ENCODE measurements at regions not wholly inside any gene's neighbourhood (a gene's known extent, or its start where the extent isn't known, plus 50 kb on each side); places are given as distances from the start of the nearest gene placed in this dataset.
A peak's percentile ranks its signal among the peaks of the same experiment; 100 is the strongest.

DNA sequence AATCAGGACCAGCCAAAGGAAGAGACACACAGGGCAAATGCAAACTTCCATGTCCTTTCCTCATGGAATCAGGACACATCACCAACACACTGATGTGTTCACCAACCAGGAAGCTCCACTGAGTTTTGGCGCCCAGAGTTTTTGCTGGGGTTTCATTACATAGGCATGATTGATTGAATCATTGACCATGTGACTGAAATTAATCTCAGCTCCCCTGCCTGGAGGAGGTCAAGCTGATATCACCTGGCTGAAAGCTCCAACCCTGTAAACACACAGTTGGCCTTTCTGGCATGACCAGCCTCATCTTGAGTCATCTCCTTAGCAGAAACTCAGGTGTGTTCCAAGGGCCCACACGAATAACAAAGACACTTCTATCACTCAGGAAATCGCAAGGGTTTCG is 133.2 kb downstream of the TRIM29 start:
- FAIRE-seq, result no peak
- DNase-seq (ENCODE audit: insufficient read length, low spot score), result no peak
- TF ChIP-seq, protein P1, sequence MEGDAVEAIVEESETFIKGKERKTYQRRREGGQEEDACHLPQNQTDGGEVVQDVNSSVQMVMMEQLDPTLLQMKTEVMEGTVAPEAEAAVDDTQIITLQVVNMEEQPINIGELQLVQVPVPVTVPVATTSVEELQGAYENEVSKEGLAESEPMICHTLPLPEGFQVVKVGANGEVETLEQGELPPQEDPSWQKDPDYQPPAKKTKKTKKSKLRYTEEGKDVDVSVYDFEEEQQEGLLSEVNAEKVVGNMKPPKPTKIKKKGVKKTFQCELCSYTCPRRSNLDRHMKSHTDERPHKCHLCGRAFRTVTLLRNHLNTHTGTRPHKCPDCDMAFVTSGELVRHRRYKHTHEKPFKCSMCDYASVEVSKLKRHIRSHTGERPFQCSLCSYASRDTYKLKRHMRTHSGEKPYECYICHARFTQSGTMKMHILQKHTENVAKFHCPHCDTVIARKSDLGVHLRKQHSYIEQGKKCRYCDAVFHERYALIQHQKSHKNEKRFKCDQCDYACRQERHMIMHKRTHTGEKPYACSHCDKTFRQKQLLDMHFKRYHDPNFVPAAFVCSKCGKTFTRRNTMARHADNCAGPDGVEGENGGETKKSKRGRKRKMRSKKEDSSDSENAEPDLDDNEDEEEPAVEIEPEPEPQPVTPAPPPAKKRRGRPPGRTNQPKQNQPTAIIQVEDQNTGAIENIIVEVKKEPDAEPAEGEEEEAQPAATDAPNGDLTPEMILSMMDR (IDR thresholded peaks at IDR 0.05; ENCODE audit: insufficient read depth, missing control alignments), result no peak

DNA sequence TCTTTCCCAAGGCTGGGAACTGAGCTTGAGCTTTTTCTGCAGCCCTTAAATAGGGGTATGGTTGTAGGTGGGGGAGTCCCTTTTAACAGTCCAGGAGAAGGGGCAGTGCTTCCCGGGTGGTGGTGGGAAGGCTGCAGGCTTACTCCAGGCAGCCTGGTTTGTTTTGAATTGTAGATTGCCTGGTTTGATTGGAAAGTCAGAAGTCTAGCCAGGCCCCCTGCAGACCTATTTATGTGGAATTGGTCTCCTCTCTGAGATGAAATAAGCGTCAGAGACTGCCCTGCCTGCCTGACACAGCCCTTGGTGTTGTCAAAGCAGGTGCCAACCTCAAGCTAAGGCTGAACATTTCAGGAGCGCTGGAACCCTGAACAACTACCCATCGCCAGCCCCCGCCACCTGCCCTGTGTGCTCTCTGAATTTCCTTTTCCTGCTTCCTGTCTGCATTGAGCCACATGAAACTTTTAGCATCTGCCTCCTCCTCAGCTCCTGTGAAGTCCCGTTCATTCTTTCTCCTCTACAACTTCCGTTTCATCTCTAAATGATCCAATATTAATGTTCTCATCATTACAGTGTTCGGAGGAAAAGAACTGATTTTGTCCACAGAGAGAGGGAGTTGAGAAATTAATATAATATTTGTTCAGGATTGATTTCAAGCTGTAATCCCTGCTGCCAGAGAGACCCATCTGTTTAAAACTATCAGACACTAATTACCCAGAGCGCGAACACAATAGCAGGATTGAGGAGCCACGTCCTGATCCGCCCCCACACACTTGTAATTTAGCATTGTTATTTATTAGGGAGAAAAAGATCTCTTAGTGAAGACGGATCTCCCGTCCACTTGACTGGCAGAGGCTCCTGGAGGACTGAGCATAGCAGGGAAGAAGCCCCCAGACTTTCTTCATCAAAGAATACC is 136.5 kb downstream of the TRIM29 start:
- FAIRE-seq (peak; percentile 71), DNase-seq (ENCODE audit: insufficient read length, low spot score) (no peak)

DNA sequence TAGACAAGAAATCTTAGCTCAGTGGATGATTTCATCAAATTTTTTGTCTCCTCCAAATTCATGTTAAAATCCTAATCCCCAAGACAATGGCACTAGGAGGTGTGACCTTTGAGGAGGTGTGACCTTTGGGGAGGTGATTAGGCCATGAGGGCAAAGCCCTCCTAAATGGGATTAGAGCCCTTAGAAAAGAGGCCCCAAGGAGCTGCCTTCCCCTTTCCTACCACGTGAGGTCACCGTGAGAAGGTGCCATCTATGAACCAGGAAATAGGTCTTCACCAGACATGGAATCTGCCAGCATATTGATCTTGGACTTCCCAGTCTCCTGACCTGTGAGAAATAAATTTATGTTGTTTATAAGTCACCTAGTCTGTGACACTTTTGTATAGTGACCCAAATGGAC is 138.7 kb downstream of the TRIM29 start:
- no peak for DNase-seq (ENCODE audit: insufficient read length, low spot score)
- FAIRE-seq, result no peak

More for the DNA sequence above, 136.5 kb downstream of the TRIM29 start:
- TF ChIP-seq, protein P1 (IDR thresholded peaks at IDR 0.05; ENCODE audit: insufficient read depth, missing control alignments), result no peak

DNA sequence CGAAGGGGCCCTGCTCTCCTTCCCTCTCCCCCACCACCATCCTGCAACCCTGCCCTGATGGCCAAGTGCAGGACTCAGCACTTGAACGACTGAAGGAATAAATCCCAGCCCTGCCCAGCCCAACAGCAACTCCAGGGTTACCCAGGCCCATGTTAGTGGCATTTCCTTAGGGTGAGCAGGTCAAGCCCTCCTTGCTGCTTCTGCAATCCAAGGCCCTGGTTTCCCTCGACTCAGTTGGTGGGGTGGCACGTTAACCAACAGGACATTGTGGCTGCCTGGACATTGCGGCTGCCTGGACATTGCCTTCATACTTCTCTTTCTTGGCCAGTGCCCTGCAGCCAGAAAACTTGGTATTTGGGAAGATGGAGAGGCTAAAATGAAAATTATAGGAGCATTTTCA is 141.4 kb downstream of the TRIM29 start:
- TF ChIP-seq, protein P1 (IDR thresholded peaks at IDR 0.05; ENCODE audit: insufficient read depth, missing control alignments), result no peak
- FAIRE-seq (no peak), DNase-seq (ENCODE audit: insufficient read length, low spot score) (no peak)

More for the DNA sequence above, 138.7 kb downstream of the TRIM29 start:
- TF ChIP-seq, protein P1 (IDR thresholded peaks at IDR 0.05; ENCODE audit: insufficient read depth, missing control alignments), result peak; percentile 9

DNA sequence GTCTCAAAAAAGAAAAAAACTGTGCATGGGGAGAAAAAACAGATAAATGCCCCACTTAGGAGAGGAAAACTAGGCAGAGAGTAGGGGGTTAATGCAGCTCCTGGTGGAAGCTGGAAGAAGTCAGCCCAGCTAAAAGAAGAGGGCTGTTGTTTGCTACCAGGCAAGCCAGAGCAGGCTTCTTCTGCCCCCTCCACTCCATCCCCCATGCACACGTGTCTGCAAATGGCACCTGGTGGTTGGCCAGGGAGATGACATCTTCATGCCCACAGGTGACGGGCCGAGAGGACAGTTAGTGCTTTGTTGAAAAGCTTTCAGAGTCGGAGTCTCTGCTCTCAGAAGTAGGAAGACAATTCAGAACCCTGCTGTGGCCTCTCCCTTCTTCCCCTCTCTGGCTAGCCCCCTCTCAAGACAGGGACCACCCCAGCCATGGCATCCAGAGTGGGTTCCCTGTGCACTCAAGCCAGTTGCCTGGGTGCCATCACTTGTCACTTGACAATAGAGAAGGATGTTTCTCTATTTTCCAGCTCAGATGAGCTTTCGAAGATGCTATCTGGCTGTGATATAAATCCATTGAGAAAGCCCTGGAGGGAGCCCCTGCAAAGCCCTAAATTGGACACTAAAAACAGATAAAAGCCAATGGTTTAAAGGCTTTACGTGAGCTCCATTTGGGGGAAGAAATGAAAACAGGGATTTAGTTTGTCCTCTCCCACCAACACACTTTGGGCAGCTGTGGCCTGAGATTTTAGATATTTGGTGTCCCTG is 142.0 kb downstream of the TRIM29 start:
- TF ChIP-seq, protein P1 (IDR thresholded peaks at IDR 0.05; ENCODE audit: insufficient read depth, missing control alignments), result no peak
- DNase-seq (ENCODE audit: insufficient read length, low spot score) (no peak), FAIRE-seq (no peak)

DNA sequence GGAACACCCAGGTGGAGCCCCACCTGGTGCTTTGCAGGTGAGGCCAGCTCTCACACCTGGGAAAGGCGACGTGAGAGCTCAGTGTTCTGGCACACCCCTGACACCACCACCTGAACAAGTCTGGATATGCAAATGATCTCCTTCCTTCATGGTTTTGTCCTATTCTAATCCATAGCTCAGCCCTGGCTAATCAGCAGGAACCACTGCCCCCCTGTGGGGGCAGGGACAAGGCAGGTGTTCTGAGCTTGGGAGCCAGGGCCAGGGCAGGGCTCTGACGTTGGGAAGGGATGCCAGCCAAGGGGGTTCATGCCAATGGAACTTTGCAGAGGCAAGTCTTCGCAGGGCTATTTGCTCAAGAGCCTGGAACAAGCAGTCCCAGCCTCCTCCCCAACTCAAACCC is 144.2 kb downstream of the TRIM29 start:
- TF ChIP-seq, protein P1 (IDR thresholded peaks at IDR 0.05; ENCODE audit: insufficient read depth, missing control alignments), result peak; percentile 29
- no peak for DNase-seq (ENCODE audit: insufficient read length, low spot score)
- FAIRE-seq, result no peak

All from D721Med (cell line).